HG02943 (cell line): ENCODE measurements at regions not wholly inside any gene's neighbourhood (a gene's known extent, or its start where the extent isn't known, plus 50 kb on each side); places are given as distances from the start of the nearest gene placed in this dataset.

Source experiments
- ATAC-seq: cut with Tn5 transposase; IDR thresholded peaks from one replicate; pipeline ENCODE4 v1.9.1; 2021; ENCODE audit warnings: mild to moderate bottlenecking, low read depth, moderate library complexity; ENCODE audit not compliant: unreplicated experiment

GRCh38 chr2:64704161-64704560 lies 50.4 kb upstream of the SERTAD2 start:
- ATAC-seq, result no peak

GRCh38 chr2:64704996-64705395 lies 51.3 kb upstream of the SERTAD2 start:
- no peak for ATAC-seq

- no peak for ATAC-seq
Observed at GRCh38 chr2:64707276-64707675, 53.6 kb upstream of the SERTAD2 start.

DNA sequence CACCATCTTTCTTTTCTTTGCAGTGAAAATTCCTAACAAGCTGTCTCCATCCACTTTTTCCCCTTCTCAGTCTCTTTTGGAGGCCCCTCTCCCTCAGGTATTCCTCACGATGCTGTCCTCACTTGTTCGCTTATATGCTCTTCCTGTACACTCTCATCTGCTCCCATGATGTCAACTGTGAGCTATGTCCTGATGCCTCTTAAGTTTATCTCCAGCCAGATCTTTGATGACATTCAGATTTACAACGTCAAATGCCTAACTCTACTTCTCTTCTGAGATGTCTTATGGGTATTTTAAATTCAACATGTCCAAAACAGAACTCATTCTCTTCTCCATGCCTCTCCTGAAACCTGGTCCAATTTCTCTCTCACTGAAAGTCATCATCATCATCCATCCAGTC lies 55.1 kb upstream of the SERTAD2 start:
- no peak for ATAC-seq

- ATAC-seq, result no peak
Observed at GRCh38 chr2:64711252-64711800, 57.6 kb upstream of the SERTAD2 start.

DNA sequence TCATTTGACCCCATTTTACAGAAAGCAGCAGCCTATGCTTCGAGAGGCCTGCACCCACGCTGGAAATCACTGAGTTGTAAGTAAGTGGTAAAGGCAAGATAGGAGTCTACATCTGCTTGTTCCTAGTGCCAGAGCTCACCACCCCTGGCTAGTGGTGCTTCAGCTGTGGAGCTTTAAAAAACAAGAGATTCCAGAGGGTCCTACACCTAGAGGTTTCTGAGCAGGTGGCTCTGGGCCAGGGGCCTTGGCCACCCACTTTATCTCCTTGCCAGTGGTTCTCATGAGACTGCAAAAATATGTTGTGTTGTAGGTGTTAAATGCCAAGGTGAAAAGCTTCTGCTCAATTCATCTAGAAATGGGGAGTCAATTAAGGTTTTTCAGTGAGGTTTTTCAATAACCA lies 60.0 kb upstream of the SERTAD2 start:
- no peak for ATAC-seq

- ATAC-seq, result no peak
Observed at GRCh38 chr2:64716569-64716968, 62.9 kb upstream of the SERTAD2 start.

DNA sequence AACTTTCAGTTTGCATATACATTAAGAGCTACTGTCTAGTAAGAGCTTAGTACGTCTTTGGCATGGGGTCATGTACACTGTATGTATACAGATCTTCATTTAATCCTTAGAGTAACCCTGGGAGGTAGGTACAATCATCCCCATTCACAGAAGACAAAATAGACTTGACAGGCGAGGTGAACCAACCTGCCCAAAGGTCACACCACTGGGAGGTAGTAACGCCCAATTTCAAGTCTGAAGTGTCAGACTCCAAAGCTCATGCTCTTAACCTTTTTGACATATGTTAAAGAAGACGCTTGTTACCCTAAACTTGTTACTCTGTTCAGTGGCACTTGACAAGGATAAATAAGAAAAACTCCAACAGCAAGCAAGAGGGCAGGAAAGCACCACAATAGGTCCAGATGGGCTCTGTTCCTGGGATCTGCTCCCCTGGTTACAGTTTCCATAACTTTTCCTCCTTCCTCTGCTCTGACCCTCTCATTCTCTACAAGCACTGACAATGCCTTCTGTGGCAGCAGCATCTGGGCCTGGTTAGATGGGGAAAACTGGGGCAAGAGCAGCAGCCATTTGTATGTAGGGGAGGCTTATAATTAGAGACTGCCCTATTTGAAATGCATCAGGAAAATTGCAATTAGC lies 64.7 kb upstream of the SERTAD2 start:
- no peak for ATAC-seq

GRCh38 chr2:64720535-64721319 lies 67.0 kb upstream of the SERTAD2 start:
- no peak for ATAC-seq

GRCh38 chr2:64721320-64721623 lies 67.6 kb upstream of the SERTAD2 start:
- no peak for ATAC-seq

- no peak for ATAC-seq
Observed at GRCh38 chr2:64722291-64723044, 68.8 kb upstream of the SERTAD2 start.

GRCh38 chr2:64727013-64727767 lies 73.5 kb upstream of the SERTAD2 start:
- ATAC-seq, result no peak

- no peak for ATAC-seq
Observed at GRCh38 chr2:64727843-64728463, 74.2 kb upstream of the SERTAD2 start.

GRCh38 chr2:64730551-64731262 lies 77.0 kb upstream of the SERTAD2 start:
- no peak for ATAC-seq

- ATAC-seq, result no peak
Observed at GRCh38 chr2:64731263-64731643, 77.5 kb upstream of the SERTAD2 start.

- ATAC-seq, result no peak
Observed at GRCh38 chr2:64731746-64732145, 78.0 kb upstream of the SERTAD2 start.

DNA sequence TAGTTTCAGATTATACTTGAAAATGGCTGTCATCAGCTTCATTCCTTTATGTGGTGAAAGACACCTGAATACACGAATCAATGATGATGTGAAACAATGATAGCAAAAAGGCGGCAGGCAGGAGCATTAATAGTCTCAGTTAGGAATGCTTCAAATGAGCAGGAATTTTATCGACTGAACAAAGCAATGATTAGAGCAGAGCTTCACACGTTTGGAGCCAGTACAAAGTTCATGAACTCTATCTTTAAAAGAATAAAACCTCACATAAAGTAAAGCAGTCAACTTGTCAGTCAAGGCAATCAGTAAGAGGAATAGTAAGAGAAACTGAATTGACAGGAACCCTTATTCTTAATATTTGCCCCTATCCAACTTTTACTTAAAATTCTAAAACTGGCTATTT lies 78.4 kb upstream of the SERTAD2 start:
- no peak for ATAC-seq

DNA sequence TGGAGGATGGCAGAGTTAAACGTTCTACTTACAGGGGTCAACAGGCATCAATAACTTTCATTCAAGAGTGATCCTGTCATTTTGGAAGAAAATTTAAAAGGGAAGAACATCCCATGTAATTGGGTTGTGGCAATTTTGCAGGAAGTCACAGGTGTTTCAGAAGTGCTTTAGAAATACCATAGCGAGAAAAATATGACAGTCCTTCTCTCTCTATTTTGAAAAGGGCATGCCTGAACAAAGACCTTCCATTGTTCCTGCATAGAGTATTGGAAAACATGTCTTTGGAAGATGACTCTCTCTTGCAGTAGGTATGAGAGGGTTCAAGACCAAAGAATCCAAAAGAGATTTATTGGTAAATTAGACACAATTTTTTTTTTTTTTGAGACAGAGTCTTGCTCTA lies 81.8 kb upstream of the SERTAD2 start:
- ATAC-seq, result no peak

DNA sequence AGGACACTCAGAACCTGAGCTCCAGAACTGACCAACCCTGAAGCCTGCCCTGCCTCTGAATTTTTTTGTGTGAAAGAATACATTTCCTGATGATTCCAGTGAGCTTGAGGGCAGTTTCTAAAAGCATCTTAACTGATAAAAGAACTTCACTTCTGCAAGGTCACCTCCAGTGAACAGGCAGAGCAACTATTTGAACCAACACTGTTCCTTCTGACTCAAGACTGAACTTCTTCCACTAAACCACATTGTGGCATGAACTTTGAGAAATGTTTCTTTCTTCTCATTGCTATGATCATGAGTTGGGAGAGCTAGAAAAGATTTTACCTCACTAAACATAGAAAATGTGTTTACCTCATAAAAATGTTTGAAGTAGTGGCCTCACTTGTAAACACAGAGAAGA lies 83.8 kb upstream of the SERTAD2 start:
- ATAC-seq, result no peak

GRCh38 chr2:64738026-64738425 lies 84.3 kb upstream of the SERTAD2 start:
- ATAC-seq, result no peak
